ENCODE measurements at regions not wholly inside any gene's neighbourhood (a gene's known extent, or its start where the extent isn't known, plus 50 kb on each side); places are given as distances from the start of the nearest gene placed in this dataset.

- no peak for DNase-seq (ENCODE audit: low spot score)
Measured at GRCh38 chr4:3852309-3852708, 86.1 kb downstream of the ADRA2C start.

- DNase-seq (ENCODE audit: low spot score) = no peak
Measured at GRCh38 chr4:3852711-3853110, 86.5 kb downstream of the ADRA2C start.

- DNase-seq (ENCODE audit: low spot score) = no peak
Measured at GRCh38 chr4:3853388-3854035, 87.3 kb downstream of the ADRA2C start.

DNA sequence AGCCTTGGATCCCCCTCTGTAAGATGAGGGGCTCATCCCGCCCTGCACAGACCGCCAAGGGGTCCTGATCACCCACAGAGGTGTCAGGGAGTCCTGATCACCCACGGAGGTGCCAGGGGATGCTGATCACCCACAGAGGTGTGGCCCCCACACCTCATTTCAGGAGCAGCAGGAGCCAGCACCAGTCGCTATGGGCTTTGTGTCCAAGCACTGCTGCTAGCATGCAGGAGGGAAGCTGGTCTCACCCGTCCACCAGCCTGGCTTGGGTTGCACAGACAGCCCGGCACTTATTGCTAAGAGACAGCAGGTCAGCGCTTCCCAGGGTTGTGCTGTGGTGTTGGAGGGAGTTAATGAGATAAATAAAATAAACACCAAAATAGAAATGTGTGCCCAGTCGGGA lies 88.5 kb downstream of the ADRA2C start:
- DNase-seq (ENCODE audit: low spot score) = no peak

- DNase-seq (ENCODE audit: low spot score) = no peak
Measured at GRCh38 chr4:3855646-3856045, 89.5 kb downstream of the ADRA2C start.

GRCh38 chr4:3856604-3857204 lies 90.5 kb downstream of the ADRA2C start:
- no peak for DNase-seq (ENCODE audit: low spot score)

GRCh38 chr4:3857269-3857926 lies 91.2 kb downstream of the ADRA2C start:
- no peak for DNase-seq (ENCODE audit: low spot score)

DNA sequence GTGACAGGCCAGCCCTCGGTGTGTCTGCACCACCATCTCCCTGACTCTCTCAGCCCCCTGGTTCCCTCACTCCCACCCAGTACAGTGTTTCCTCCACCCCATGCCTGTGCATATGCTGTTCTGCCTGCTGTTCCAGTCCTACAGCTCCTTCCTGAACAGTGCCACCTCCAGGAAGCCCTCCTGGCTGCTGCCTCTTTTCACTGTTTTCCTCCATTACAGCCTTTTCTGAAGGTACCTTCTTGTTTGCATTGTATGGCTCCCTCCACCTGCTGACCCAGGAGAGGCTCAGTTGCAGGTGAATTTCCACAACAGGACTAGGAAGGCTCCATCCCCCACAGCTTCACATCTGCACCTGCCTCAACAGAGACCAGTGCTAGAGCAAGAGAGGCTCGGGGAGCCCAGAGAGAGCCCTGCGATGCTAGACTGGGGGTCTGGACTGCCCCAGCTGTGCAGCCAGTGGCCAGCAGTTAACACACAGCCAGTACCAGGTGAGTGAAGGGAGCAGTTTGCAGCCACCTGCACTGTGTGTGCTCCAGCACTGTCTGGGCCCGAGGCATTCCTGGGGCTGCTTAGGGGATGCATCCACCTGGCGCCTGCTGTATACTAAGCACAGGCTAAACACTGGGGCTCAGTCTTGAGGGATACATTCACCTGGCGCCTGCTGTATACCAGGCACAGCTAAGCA lies 92.0 kb downstream of the ADRA2C start:
- DNase-seq (ENCODE audit: low spot score) = no peak

DNA sequence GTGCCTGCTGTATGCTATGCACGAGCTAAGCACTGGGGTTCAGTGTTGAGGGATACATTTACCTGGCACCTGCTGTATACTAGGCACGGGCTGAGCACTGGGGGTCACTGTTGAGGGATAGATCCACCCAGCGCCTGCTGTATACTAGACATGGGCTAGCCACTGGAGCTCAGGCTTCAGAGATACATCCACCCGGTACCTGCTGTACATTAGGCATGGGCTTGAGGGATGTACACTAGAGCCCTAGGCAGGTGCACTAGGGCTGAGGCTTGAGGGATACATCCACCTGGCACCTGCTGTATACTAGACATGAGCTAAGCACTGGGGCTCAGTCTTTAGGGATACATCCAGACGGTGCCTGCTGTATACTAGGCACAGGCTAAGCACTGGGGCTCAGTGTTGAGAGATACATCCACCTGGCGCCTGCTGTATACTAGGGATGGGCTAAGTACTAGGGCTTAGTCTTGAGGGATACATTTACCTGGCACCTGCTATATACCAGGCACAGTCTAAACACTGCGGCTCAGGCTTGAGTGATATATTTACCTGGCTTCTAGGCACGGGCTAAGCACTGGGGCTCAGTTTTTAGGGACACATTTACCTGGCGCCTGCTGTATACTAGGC lies 92.7 kb downstream of the ADRA2C start:
- DNase-seq (ENCODE audit: low spot score) = no peak

DNA sequence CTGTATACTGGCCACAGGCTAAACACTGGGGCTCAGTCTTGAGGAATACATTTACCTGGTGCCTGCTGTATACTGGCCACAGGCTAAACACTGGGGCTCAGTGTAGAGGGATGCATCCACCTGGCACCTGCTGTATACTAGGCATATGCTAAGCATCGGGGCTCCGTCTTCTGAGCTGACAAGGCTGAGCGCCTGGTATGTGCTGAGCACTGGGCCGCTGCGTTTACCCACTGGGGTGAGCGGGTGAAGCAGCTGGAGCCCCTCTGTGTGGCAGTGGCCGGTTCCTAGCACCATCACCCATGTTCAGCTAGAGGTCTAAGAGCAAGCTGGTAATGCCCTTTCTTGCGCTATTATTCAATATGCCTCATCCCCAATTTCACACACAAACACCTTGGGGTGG lies 93.4 kb downstream of the ADRA2C start:
- DNase-seq (ENCODE audit: low spot score) = no peak

DNA sequence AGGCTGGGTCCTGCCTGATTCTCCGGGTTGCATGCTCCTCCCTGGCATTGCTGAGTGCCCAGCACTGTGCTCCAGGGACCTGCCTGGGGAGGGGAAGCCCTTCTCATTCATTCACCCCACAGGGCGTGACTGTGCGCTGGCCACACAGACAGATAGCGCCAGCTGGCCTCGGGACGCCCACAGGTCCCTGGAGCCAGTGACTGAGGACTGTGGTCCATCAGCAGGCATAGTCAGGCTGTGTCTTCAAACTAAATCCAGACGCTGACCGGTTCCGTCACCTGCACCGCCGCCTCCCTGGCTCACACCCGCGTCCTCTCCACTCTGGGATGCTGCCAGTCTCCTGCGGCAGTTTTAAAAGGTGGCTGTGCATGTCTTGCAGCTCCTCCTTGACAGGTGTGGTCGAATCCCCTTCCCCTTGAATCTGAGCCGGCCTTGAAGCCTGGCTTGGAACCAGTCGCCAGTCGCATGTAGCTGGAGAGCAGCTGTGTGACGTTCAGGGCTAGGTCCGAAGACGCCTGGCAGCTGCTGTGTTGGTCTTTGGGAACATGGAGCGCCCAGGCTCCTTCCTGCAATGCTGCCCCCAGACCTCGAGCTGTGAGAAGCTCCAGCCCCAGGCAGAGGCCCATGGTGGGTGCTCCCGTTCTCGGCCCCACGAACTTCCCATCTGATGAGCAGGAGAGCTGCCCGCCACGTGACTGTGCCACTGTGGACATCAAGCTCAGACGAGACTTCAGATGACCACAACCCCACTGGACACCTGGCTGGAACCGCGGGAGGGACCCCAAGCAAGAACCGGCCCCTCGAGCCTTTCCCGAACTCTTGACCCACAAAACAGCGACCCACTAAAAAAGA lies 94.1 kb downstream of the ADRA2C start:
- no peak for DNase-seq (ENCODE audit: low spot score)

- no peak for DNase-seq (ENCODE audit: low spot score)
Measured at GRCh38 chr4:3860913-3861636, 94.9 kb downstream of the ADRA2C start.

GRCh38 chr4:3861720-3862639 lies 95.8 kb downstream of the ADRA2C start:
- no peak for DNase-seq (ENCODE audit: low spot score)

DNA sequence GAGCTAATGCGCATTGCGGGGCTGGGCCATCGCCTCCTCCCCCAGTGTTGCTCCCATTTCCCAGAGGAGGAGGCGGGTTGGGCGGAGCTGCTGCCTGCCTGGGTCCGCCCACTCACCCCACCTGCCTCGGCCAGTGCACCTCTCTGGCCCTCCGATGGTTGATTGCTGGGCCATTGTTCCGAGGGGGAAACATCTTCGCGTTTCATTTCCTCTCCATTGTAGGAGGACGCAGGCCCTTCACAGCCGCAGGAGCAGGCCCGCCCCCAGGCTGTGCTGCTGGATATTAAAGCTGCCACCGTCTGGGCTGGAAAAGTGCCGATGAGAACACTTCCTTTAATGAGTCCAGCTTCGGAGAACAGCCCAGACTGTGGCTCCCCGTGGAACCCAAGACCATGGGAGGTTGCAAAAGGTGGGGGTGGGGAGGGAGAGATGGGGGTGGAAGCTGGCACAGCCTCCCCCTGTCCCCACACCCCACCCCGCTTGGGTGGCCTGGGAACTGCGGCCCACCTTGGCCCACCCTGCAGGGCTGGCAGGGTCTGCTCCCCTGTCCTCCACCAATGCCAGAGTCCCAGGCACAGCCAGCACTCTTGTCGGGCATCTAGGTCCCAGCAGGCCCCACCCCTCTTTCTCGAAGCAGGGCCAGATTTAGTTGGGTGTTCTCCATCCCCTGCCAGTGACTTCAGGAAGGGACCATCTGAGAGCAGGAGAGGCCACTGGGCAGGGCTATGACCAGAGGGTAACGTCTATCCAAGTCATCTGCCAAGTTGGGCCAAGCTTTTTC lies 96.6 kb downstream of the ADRA2C start:
- no peak for DNase-seq (ENCODE audit: low spot score)

DNA sequence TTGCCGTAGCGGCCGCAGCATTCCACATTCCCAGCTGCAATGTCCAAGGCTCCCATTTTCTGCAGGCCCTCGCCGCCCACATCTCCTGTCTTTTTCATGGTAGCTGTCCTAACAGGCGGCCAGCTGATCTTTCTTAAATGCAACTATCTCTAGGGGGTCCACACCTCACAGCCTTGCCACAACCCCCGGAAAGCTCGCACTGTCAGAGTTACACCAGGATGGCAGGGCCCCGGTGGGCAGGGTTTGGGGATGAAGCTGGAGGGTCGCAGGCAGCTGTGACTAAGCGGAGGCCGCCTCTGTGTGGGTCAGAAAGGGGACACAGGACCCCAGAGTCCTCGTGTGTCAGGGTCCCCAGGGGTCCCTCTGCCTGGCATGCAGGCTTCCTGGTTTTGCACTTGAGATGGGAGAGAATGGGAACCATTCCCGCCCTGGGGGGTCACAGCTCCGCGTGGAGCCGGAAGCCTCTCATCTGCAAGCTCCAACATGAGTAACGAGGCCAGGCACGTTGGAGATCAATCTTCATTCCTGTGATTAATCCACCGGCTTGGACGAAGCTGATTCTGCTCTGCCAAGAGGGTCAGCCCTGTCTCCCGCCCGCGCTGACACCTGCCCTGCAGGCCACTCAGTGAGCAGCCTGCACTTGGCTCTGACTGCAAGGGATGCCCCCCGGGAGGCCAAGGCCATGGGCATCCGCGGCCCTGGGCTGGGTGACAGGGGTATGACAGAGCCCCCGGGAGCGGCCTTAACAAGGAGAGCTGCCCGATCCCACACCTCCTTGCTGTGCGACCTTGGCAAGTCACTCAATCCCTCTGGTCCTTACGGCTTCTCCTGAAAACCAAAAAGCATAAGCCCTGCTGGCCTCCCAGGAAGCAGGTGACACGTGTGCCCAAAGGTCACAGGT lies 97.9 kb downstream of the ADRA2C start:
- DNase-seq (ENCODE audit: low spot score) = no peak

DNA sequence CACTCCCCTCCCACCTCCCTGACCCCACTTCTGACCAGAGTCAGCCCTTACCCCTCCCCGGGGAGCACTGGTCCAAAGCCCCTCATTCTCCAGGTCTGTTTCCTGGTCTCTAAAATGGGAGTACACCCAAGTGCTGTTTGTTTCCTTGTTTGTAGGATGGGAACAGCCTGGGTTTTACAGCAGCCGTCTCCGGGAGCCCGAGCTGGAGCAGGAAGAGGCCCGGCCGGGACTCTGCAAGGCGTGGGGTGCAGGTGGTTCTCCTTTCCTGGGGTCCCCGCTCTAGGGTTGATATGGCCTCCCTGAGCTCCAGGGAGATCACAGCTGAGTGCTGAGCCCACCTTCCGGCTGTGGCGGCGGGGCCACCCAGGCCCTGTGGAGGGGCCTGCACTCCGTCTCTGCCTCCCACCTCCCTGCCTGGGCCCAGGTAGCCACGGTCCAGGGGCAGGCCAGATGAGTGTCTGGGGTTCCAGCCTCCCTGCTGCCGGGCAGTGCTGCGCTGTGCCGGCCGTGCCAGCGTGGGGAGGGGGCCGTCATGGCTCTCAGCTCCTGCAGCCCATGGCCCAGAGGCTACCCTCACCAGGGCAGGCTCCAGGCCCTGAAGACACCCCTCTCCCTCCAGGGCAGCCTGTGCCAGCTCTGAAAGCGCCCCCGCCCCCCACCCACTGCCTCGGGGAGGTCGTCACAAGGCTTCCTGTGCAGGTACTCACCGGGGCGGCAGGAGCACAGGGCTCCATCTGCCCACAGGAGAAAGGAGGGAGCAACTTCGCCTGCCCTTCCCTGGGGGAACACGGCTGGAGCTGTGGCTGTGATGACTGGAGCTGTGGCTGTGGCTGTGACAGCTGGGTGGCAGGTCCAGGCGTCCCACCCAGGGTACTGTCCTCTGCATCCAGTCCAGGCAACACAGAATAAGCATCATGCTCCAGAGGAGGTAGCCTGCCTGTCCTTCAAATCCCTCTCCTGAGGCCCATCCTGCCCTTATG lies 98.8 kb downstream of the ADRA2C start:
- DNase-seq (ENCODE audit: low spot score) = no peak

Measured in H4 (cell line).